IMR-90 (cell line): ENCODE measurements at regions not wholly inside any gene's neighbourhood (a gene's known extent, or its start where the extent isn't known, plus 50 kb on each side); places are given as distances from the start of the nearest gene placed in this dataset.

Experiments used
- ATAC-seq: fragments of 200-7000 bp; cut with Tn5 transposase; 2 replicates; pipeline ENCODE4 v1.9.1; 2020; ENCODE audit warnings: low read depth, mild to moderate bottlenecking, moderate library complexity
- BruUV-seq: library from RNA; stranded (reverse); fragments of 400-500 nt; replicated peaks from 2 replicates; lab custom pipeline; 2021; lab: Mats Ljungman, UMichigan
- CTCF ChIA-PET: fragments of 300-600 bp; formaldehyde crosslinking; extraction: SDS; loops from one replicate; lab custom pipeline; 2021; ENCODE audit warnings: antibody characterized with exemption; lab: Yijun Ruan, JAX
- POLR2A ChIA-PET: fragments of 300-600 bp; sonication (Branson Sonifier 250); formaldehyde crosslinking; loops from one replicate; lab custom pipeline; 2022; ENCODE audit warnings: antibody characterized with exemption; ENCODE audit not compliant: unreplicated experiment; lab: Charles Lee
- DNase-seq: peaks from one replicate; pipeline ENCODE4 v3.0.0; 2013
- H2AFZ ChIP-seq: replicated peaks from 2 replicates; pipeline ENCODE3; 2013; ENCODE audit warnings: low read length, mild to moderate bottlenecking; ENCODE audit not compliant: poor library complexity
- H2AK5ac ChIP-seq: 2 replicates; pipeline ENCODE4 v1.6.1; 2013; ENCODE audit warnings: low read depth, low read length, inconsistent platforms
- H2AK9ac ChIP-seq: replicated peaks from 2 replicates; pipeline ENCODE3; 2013; ENCODE audit warnings: mild to moderate bottlenecking, low read depth, low read length, moderate library complexity; ENCODE audit not compliant: poor library complexity
- H2BK120ac ChIP-seq: 2 replicates; pipeline ENCODE4 v1.6.1; 2013; ENCODE audit warnings: low read depth, low read length, inconsistent platforms
- H2BK15ac ChIP-seq: 3 replicates; pipeline ENCODE4 v1.6.1; 2013; ENCODE audit warnings: low read depth, low read length, inconsistent platforms
- H2BK20ac ChIP-seq: 2 replicates; pipeline ENCODE4 v1.6.1; 2013; ENCODE audit warnings: low read depth, mild to moderate bottlenecking, inconsistent platforms, low read length, moderate library complexity
- H2BK5ac ChIP-seq: 2 replicates; pipeline ENCODE4 v1.6.1; 2013; ENCODE audit warnings: mild to moderate bottlenecking, low read depth, low read length, inconsistent platforms; ENCODE audit not compliant: poor library complexity, severe bottlenecking
- H3K14ac ChIP-seq: replicated peaks from 2 replicates; pipeline ENCODE4 v1.6.1; 2013; ENCODE audit warnings: low read depth, low read length, inconsistent platforms
- H3K18ac ChIP-seq: 2 replicates; pipeline ENCODE4 v1.6.1; 2013; ENCODE audit warnings: low read depth, low read length, control low read depth
- H3K23ac ChIP-seq: 2 replicates; pipeline ENCODE4 v1.6.1; 2013; ENCODE audit warnings: low read depth, low read length, inconsistent platforms
- H3K27ac ChIP-seq: 2 replicates; pipeline ENCODE4 v1.5.1; 2013; ENCODE audit warnings: mild to moderate bottlenecking, control low read depth, low read length; ENCODE audit not compliant: insufficient read depth
- H3K27me3 ChIP-seq: 2 replicates; pipeline ENCODE4 v1.6.1; 2013; ENCODE audit warnings: low read length; ENCODE audit not compliant: control insufficient read depth, insufficient read depth
- H3K36me3 ChIP-seq: 2 replicates; pipeline ENCODE4 v1.6.1; 2013; ENCODE audit warnings: low read length, mixed read lengths; ENCODE audit not compliant: control insufficient read depth, insufficient read depth
- H3K4ac ChIP-seq: 2 replicates; pipeline ENCODE4 v1.6.1; 2013; ENCODE audit warnings: low read depth, low read length, inconsistent platforms
- H3K4me1 ChIP-seq: 2 replicates; pipeline ENCODE4 v1.6.1; 2013; ENCODE audit warnings: low read length, mixed read lengths; ENCODE audit not compliant: control insufficient read depth, insufficient read depth
- H3K4me2 ChIP-seq: 2 replicates; pipeline ENCODE4 v1.6.1; 2013; ENCODE audit warnings: low read depth, mild to moderate bottlenecking, control low read depth, low read length, moderate library complexity
- H3K4me3 ChIP-seq: 2 replicates; pipeline ENCODE4 v1.5.1; 2013; ENCODE audit warnings: low read depth, mild to moderate bottlenecking, control low read depth, low read length, moderate library complexity; ENCODE audit not compliant: insufficient read depth
- H3K56ac ChIP-seq: 2 replicates; pipeline ENCODE4 v1.6.1; 2013; ENCODE audit warnings: low read length, inconsistent platforms; ENCODE audit not compliant: insufficient read depth; ENCODE audit errors: extremely low read depth
- H3K79me1 ChIP-seq, 2 experiments: 2 replicates each; pipeline ENCODE4 v1.6.1; 2013; ENCODE audit warnings: low read length in 2 of 2, inconsistent platforms in 1 of 2, low read depth in 1 of 2
- H3K9ac ChIP-seq: 2 replicates; pipeline ENCODE4 v1.6.1; 2013; ENCODE audit warnings: low read depth, low read length, control low read depth
- H3K9me1 ChIP-seq: 2 replicates; pipeline ENCODE4 v1.6.1; 2013; ENCODE audit warnings: low read length, inconsistent platforms; ENCODE audit not compliant: insufficient read depth
- H3K9me3 ChIP-seq: 2 replicates; pipeline ENCODE4 v1.6.1; 2013; ENCODE audit warnings: low read length; ENCODE audit not compliant: control insufficient read depth, insufficient read depth
- H4K20me1 ChIP-seq: 2 replicates; pipeline ENCODE4 v1.6.1; 2013; ENCODE audit warnings: low read length, inconsistent platforms; ENCODE audit not compliant: insufficient read depth
- H4K5ac ChIP-seq: 2 replicates; pipeline ENCODE4 v1.6.1; 2013; ENCODE audit warnings: mild to moderate bottlenecking, low read depth, low read length, control low read depth
- H4K8ac ChIP-seq, 2 experiments: 2 replicates each; pipeline ENCODE4 v1.6.1; 2013; ENCODE audit warnings: low read depth in 2 of 2, low read length in 2 of 2, control low read depth in 1 of 2, inconsistent platforms in 1 of 2
- H4K91ac ChIP-seq: 2 replicates; pipeline ENCODE4 v1.6.1; 2013; ENCODE audit warnings: low read depth, low read length, inconsistent platforms; ENCODE audit not compliant: insufficient read depth
- BHLHE40 ChIP-seq: fragments of 150-350 bp; IDR thresholded peaks from 2 replicates; pipeline ENCODE4 v1.6.1; 2016; ENCODE audit warnings: mild to moderate bottlenecking, low read depth, low read length
- FOS ChIP-seq: fragments of 150-350 bp; IDR thresholded peaks from 2 replicates; pipeline ENCODE4 v1.6.1; 2016; ENCODE audit warnings: low read depth, low read length
- MAFK ChIP-seq: IDR thresholded peaks from 2 replicates; pipeline ENCODE4 v1.6.1; 2012; ENCODE audit warnings: low read depth, low read length, improper control_type of control experiment
- POLR2A ChIP-seq: IDR thresholded peaks from 2 replicates; pipeline ENCODE4 v1.6.1; 2012; ENCODE audit warnings: mild to moderate bottlenecking, low read depth, low read length
- RFX5 ChIP-seq: IDR thresholded peaks from 2 replicates; pipeline ENCODE4 v1.8.0; 2012; ENCODE audit warnings: low read depth, mild to moderate bottlenecking, low read length, moderate library complexity
- SMC3 ChIP-seq: fragments of 150-350 bp; IDR thresholded peaks from 2 replicates; pipeline ENCODE4 v1.6.1; 2016; ENCODE audit warnings: low read depth, mild to moderate bottlenecking, antibody characterized with exemption, low read length, moderate library complexity
- WGBS, 2 experiments: methylation state at CpG; one replicate each; pipeline versions ENCODE4 v1.1.5 to v1.1.7; 2013; ENCODE audit warnings: missing lambda C conversion rate in 2 of 2; ENCODE audit not compliant: insufficient read length in 1 of 2; ENCODE audit errors: extremely low coverage in 2 of 2; 5-methylcytosine and 5-hydroxymethylcytosine counted together
- dilution Hi-C: fragments of 300-500 bp; cut with HindIII; formaldehyde crosslinking; loops from one replicate; pipeline ENCODE4 v1.14.3; 2018; ENCODE audit warnings: low sequenced_read_pairs; ENCODE audit not compliant: unreplicated experiment
- in situ Hi-C: fragments of 300-500 bp; cut with MboI; formaldehyde crosslinking; loops from 3 replicates; pipeline ENCODE4 v1.14.3; 2019; ENCODE audit warnings: low sequenced_read_pairs, inconsistent platforms, mixed read lengths
- intact Hi-C: fragments of 100-400 bp; cut with micrococcal nuclease; formaldehyde crosslinking; loops from 2 replicates; pipeline ENCODE4 v1.10.0; 2022

DNA sequence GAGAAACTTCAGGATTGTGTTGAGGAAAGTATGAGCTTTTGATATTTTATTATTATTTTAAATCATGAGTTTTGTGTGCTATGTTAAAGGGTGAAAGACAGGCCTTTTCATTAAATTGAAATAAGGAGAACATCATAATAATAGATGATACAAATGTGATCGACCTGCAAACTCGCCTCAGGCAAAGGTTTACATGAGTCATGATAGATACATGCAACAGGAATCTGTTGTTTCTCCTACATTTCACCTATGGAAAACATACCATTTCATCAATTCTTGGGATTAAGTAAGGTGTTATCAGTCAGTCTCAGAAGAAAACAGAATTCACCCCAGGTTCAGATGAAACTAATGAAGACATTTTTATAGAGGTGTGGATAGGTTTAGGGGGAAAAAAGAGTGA is 1992.5 kb upstream of the PIK3C3 start:
- H4K8ac ChIP-seq, result no peak overlapping the region
- no peaks in the 10 kb centered on the region for H3K27me3 ChIP-seq
- H4K5ac ChIP-seq, result no peak overlapping the region
- no peak overlapping the region for H3K4me2 ChIP-seq
- TF ChIP-seq SMC3 (no peak), MAFK (no peak), BHLHE40 (no peak), RFX5 (no peak), POLR2A (no peak), FOS (no peak)
- no peak overlapping the region for H2AK5ac ChIP-seq
- no peak overlapping the region for H3K4me3 ChIP-seq
- no peak for ATAC-seq
- H3K27ac ChIP-seq, result no peak overlapping the region
- no peaks in the 10 kb centered on the region for H3K4me1 ChIP-seq
- intact Hi-C loops, result no loop called here
- H3K36me3 ChIP-seq, result no peaks in the 10 kb centered on the region
- H3K23ac ChIP-seq, result no peak overlapping the region
- no peaks in the 10 kb centered on the region for H3K9me3 ChIP-seq
- H4K91ac ChIP-seq, result no peak overlapping the region
- no TSS peak for BruUV-seq
- no peaks in the 10 kb centered on the region for H4K20me1 ChIP-seq
- no peak overlapping the region for H3K18ac ChIP-seq
- H3K14ac ChIP-seq, result no peak overlapping the region
- no peak overlapping the region for H2BK15ac ChIP-seq
- H2AK9ac ChIP-seq, result no peak overlapping the region
- no peaks in the 10 kb centered on the region for H3K9me1 ChIP-seq
- no peak overlapping the region for H3K56ac ChIP-seq
- in situ Hi-C loops, result no loop called here
- H2BK120ac ChIP-seq, result no peak overlapping the region
- CTCF ChIA-PET, result no interaction called here
- no peak overlapping the region for H2BK20ac ChIP-seq
- POLR2A ChIA-PET, result interaction anchor here (0.6 kb wide), 1 partner anchor 30 kb away, joined by 7 read pairs; no protein-coding TSS in a partner anchor
- no peak overlapping the region for H2AFZ ChIP-seq
- H2BK5ac ChIP-seq, result no peak overlapping the region
- WGBS, 2 experiments, result no CpG with 5 or more reads among the region's 2 CpGs
- H3K9ac ChIP-seq, result no peak overlapping the region
- no peak for DNase-seq
- dilution Hi-C loops, result no loop called here
- no peaks in the 10 kb centered on the region for H3K79me1 ChIP-seq
- no peak overlapping the region for H3K4ac ChIP-seq
